ENCODE measurements at regions not wholly inside any gene's neighbourhood (a gene's known extent, or its start where the extent isn't known, plus 50 kb on each side); places are given as distances from the start of the nearest gene placed in this dataset.

DNA sequence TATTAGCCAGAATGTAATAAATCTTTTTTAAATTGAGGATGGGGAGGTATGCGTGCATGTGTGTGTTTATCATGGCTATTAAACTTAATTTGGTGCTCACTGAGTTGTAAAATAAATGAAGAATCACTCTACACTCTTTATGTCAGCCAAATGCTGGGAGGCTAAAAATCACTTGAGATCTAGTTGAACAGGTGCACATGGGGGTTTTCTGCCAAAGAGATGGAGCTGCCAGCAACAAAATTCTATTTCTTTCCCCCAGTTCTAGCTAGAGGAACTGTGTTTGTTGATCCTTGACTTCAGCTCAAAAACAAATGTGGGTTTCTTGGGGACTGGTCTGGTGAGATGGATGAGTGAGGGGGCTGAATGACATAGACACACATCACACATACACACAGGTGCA is 183.3 kb upstream of the BTBD3 start:
- TF ChIP-seq, protein P1, sequence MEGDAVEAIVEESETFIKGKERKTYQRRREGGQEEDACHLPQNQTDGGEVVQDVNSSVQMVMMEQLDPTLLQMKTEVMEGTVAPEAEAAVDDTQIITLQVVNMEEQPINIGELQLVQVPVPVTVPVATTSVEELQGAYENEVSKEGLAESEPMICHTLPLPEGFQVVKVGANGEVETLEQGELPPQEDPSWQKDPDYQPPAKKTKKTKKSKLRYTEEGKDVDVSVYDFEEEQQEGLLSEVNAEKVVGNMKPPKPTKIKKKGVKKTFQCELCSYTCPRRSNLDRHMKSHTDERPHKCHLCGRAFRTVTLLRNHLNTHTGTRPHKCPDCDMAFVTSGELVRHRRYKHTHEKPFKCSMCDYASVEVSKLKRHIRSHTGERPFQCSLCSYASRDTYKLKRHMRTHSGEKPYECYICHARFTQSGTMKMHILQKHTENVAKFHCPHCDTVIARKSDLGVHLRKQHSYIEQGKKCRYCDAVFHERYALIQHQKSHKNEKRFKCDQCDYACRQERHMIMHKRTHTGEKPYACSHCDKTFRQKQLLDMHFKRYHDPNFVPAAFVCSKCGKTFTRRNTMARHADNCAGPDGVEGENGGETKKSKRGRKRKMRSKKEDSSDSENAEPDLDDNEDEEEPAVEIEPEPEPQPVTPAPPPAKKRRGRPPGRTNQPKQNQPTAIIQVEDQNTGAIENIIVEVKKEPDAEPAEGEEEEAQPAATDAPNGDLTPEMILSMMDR (conservative IDR thresholded peaks at IDR 0.05; ENCODE audit: low read length) = no peak
- no peak for TF ChIP-seq EZH2phosphoT487 (IDR thresholded peaks at IDR 0.05; ENCODE audit: borderline replicate concordance, low read depth, low read length)
